GM18508 (cell line): ENCODE measurements at regions not wholly inside any gene's neighbourhood (a gene's known extent, or its start where the extent isn't known, plus 50 kb on each side); places are given as distances from the start of the nearest gene placed in this dataset.
"Not testable (repeated sequence)": the region's sequence is repeated elsewhere in the genome, so short reads cannot be mapped to it uniquely, and the experiment has no call there.

Experiments
- ATAC-seq: cut with Tn5 transposase; IDR thresholded peaks from one replicate; pipeline ENCODE4 v1.9.1; 2021; ENCODE audit warnings: moderate number of reproducible peaks; ENCODE audit not compliant: insufficient read depth, unreplicated experiment

DNA sequence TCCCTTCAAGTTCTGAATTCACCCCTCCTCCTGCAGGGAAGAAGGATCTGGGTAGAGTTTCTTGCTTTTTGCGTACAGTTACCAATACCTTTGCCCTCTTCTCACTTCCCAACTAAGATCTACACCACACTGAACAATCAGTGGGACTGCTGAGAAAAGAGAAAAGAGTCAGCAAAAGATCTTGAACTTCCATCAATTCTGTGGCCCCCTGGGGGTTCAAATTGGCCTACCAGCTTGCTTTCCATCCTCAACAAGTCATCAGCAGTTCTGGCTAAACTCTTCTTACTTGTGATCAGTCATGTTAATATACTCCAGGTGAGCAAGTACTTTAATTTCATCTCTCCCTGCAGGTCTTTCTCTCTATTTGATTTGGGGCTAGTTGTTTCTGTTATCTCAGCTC is 739.3 kb upstream of the LRRTM4 start:
- no peak for ATAC-seq

DNA sequence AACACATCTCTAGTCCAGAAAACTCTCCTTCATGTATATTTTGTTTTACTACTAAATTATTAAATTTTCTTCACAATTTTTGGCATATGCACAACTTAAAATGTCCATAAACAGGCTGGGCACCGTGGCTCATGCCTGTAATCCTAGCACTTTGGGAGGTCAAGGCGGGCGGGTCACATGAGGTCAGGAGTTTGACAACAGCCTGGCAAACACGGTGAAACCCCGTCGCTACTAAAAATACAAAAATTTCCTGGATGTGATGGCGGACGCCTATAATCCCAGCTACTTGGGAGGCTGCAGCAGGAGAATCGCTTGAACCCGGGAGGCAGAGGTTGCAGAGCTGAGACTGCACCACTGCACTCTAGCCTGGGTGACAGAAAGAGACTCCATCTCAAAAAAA is 739.9 kb upstream of the LRRTM4 start:
- not testable (repeated sequence) for ATAC-seq

DNA sequence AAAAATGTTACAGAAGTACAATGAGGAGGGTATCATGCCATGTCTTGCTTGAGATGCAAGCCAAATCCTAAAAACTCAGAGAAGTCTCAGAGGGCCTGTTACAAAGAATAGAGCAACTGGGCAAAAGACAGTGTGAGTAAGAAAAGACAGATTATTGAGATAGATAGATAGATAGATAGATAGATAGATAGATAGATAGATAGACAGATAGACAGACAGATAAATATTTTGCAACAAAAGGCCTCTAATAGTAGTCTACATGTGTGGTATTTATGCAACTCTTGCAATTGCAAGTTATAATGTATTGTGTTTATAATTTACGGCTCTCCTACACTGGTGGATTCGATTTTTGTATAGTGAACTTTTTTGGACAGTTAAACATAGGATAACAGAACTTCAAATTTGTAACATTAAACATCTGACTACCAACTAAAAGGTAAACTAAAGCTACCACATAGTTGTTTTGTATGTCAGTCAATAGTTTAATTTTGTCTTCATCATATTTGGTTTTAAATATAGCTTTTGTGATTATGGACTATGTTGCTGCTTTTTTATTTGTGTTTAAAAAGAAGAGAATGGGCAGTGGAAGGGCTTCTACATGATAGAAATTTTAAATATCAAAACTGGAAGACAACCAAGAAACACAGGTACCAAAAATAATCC is 740.7 kb upstream of the LRRTM4 start:
- ATAC-seq = no peak

DNA sequence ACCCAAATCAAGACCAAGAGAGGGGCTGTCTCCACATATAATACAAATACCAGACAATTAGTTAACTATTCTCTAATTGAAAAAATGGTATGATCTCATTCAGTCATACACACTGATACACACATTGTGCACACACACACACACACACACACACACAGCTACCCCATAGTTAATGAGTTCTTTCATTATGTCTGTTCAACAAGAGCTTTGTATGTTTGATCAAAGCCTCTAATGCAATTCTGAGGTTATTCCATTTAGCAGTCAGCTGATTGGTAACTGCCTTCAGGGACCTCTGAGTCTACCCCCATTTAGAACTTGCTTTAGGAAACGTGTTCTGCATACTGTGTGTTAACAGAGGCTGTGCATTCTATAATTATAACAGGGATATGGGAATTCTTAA is 741.4 kb upstream of the LRRTM4 start:
- ATAC-seq = no peak

DNA sequence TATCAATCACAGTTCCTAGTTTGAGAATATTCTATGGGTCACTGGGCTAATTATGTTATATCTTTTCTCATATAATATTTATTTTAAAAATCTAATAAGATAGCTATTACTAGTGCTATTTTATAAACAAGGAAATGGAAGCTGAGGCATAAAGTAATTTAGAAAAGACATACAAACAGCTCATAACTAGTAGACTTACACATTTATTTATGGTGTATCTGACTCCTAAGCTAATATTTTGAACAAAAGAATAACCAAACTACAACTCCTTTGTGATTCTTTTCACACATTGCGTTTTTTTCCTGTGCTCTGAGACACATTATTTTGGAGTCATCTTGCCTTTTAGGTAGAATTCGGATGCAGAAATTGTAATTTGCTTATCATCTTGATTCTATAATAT is 742.0 kb upstream of the LRRTM4 start:
- ATAC-seq = no peak

DNA sequence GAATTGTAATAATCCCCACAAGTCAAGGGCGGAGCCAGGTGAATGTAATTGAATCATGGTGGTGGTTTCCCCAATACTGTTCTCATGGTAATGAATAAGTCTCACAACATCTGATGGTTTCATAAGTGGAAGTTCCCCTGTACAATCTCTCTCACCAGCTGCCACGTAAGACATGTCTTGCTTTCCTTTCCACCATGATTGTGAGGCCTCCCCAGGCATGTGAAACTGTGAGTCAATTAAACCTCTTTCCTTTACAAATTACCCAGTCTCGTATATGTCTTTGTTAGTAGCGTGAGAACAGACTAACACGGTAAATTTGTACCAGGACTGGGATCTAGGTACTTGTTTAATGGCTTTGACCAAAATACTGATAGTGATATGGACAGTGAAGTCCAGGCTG is 744.3 kb upstream of the REG3G start:
- ATAC-seq = no peak

DNA sequence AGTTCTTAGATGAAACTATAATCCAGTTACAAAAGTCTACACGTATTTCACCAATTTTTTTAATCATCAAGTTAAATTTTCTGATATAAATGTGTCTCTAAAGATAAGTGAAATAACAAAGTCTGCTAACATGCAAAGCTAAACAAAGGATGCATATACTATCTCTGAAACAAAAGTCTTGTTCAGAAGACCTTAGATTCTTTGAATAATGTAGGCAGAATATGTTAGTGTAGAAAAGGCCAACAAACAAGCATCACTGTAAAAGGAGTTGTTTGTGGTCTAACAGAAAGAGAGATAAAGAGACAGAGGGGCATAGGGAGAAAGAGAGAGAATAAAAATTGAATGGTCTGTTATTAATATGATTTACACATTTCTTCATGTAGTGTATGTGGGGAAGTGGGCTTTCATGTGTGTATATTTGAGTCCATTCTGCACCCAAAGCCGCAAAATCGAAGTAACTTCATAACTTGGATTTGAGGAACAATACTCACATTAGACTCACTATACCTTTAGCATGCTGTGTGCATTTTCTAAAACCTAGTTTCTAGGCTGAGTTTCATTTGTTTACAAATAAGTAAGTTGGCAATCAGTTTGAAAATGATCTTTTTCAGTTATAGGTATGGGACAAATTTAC is 734.8 kb upstream of the REG3G start:
- ATAC-seq = no peak

DNA sequence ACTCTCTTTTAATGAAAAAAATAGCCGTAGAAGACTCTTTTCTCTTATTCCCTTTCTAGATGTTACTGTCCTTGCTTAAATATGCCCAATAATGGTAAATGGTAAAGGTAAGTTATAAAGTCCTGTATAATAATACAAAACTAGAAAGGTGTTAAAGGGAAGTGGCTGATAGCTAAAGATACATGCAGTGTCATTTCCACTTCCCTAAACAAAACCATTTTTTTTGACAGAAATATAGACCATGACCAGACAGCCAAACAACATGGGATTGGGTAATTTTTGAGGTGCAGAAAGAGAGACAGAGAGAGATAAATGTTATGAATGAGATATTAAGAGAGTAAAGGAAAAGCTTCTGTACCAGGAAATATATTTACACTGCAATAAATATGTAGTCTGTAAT is 731.7 kb upstream of the REG3G start:
- no peak for ATAC-seq

DNA sequence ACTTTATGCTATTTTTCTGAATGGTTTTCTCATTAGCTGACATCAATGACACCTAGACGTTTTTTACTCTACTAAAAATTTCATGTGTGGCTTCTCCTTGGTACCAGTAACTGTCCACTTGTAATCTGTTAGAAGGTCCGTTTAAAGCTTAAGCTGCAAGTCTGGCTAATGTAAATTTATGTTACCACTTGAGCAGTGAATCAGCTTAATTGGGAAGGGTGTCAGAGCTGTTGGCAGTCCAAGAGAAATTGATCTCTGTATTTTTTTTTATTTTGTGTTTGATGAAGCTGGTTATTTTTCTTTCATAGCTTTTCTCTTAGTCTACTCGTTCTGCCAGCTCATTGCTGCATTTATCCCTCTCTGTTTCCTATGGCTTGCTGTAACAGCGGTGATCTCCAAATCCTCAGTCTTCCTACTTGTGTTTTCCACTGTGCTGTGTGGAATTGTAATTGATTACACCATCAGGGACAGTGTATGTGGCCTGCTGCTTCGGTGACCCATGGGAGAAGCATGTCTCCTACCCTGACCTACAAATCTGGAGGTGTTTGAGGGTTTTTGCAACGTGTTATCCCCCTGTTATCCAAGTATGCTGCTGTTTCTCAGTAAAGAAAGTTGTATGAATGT is 724.2 kb upstream of the REG3G start:
- ATAC-seq = no peak

DNA sequence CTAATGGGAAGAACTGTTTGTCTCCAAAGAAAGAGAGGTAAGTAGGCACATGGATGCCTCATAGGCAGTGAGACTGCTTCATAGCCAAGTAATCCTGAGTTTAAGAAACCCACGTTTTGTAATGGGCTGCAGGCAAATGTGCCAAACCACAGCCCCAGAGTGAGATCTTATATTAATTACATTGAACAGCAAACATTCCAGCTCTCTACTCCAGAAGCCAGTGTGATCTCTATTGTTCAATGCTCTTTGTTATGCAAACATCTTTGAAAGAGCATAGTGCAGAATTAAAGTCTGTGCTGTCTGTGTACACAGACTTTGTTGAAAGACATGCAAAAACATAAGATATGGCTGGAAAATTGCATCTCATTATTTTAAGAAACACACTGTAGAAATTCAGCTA is 720.8 kb upstream of the REG3G start:
- no peak for ATAC-seq

DNA sequence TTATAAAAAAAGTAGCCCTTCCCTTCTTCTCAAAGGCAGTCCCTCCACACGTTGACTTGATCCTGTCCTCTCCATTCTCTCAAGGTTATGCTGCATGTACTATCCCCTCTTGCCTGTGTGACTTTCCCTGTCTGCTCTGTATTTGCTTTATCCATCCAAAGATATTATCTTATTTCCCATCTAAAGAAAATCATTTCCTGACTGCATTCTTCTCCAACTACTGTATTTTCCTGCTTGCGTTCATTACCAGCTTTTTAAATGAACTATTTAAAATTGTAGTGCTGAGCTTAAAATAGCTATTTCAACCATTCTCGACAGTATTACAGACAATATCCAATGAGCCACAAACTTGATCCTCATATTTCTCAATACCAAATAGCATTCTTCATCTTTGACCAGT is 716.0 kb upstream of the REG3G start:
- no peak for ATAC-seq

DNA sequence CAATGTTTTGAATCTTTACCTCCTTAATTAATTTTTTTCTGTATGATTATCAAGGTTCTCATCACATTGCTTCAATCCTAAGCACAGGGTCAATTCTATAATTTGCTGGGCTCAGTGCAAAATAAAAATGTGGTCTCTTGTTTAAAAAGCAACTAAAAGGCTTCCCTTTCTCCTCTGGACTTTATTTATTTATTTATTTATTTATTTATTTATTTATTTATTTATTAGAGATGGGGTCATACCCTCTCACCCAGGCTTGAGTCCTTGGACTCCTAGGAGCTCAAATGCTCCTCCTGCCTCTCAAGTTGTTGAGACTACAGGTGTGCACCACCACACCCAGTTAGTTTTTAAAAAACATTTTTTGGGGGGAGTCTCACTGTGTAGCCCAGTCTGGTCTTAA is 710.1 kb upstream of the REG3G start:
- no peak for ATAC-seq

DNA sequence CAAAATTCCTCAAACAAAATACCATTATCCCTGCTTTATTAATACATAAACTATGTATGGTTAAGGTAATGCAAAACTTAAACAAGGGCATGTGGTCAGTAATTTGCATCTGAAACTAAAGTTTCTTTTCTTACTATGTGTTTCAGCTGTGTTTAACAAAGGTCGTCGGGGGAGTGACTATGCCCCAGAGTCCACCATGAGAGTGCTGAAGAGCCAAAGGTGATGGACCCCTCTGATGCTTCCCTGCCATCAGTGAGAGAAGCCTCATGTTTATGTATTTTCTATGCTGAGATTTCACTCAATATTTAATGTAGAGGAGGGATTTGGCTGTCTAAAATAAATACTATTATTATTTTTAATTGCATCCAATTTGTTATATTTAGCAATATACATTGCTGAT is 707.2 kb upstream of the REG3G start:
- ATAC-seq = no peak

DNA sequence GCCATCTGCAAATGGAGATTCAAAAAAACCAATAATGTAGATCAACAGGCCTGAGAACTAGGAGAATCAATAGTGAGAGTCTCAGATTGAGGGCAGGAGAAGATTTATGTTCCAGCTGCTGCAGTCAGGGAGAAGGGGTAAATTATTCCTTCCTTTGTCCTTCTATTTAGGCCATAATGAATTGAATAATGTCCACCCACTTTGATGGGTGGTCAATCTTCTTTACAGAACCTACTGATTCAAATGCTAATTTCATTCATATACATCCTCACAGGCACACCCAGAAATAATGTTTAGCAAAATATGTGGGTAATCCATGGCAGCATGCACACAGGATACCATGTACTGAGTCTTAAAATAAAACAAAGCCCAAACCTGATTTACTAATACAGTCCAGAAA is 695.3 kb upstream of the REG3G start:
- ATAC-seq = no peak

DNA sequence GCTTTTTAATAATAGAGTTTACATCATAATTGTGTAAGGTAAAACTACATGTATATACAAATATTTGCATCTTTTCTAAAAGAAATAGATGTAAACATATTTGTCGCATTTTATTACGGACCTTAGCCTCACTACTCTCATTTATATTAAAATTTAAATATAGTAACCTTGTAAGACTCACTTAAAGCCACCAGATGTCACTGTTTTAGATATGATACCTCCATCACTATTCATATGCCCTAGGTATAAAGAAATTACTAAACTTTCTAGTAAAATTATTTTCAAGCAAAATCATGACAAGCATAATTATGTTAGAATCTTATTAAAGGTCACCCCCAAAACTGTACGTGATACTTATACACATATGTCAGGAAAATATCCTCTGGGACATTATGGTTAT is 674.3 kb upstream of the REG3G start:
- ATAC-seq = no peak

DNA sequence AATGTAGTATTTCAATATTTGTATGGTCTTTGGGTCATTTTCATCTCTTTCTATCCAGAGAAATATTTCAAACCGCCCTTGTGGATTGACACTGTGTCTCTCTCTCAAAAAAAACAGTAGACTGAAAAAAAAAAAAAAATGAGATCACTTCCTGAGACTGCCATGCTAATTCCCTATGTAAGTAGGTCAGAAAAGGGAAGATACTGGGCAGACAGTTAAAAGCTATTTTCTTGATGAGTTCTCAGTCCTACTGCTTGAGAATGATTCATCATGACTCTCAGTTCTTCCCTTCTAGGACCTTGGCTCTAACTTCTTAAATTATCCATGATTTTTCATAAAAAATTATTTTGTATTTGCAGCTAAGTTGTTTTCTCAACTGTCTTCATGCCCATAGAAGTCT is 672.3 kb upstream of the REG3G start:
- ATAC-seq = no peak

DNA sequence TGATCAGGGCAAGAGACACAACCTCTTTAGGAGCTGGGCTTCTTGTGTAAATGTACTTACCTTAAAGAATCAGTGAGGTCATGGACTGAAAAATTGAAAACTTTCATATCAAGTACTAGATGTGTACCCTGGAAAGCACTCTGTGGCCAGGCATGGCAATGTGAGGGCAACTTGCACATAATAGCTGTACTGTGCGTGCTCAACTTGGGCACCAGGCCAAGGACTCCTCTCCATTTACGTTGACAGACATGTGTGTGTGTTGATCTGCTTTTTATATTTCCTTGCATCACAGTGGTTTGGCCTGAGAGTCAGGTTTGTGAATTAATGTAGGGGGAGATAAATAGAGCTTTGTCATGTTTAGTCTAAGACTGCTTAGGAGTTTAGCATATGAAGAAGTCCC is 669.5 kb upstream of the REG3G start:
- ATAC-seq = no peak

DNA sequence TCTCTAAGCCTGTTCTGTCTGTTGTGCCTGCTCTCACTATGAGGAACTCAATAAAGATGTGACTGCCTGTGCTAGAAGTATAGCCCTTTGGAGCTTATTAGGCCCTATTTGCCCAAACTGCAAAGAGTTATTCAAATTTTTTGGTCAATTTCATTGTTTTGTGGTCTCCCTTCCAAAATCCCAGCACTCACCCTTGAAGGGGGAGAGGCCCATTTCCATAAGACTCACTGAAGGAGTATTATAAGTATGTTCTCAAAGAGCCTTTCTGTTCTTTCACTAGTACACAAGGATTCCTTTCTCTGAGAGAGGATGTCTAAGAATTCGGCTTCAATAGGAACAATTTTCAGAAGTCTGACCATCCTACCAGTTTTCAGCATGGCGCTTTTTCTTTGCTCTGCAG is 641.9 kb upstream of the REG3G start:
- no peak for ATAC-seq

DNA sequence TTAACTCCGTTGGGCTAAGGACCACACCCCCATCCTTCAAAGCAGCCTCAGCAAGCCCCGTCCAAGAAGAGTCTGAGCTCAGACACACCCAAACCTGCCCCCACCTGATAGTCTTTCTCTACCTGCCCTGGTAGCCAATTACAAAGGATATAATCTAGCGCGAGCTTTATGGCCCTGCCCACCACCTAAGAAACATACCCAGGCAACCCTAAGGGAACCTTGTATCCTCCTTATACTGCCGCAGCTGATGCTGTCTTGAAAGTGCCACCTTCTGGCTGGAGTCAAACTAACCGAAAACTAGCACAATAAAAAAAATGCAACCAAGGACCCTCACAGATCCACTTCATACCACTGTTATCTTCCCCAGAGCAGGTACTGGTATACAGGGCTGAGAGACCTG is 628.3 kb upstream of the REG3G start:
- no peak for ATAC-seq

DNA sequence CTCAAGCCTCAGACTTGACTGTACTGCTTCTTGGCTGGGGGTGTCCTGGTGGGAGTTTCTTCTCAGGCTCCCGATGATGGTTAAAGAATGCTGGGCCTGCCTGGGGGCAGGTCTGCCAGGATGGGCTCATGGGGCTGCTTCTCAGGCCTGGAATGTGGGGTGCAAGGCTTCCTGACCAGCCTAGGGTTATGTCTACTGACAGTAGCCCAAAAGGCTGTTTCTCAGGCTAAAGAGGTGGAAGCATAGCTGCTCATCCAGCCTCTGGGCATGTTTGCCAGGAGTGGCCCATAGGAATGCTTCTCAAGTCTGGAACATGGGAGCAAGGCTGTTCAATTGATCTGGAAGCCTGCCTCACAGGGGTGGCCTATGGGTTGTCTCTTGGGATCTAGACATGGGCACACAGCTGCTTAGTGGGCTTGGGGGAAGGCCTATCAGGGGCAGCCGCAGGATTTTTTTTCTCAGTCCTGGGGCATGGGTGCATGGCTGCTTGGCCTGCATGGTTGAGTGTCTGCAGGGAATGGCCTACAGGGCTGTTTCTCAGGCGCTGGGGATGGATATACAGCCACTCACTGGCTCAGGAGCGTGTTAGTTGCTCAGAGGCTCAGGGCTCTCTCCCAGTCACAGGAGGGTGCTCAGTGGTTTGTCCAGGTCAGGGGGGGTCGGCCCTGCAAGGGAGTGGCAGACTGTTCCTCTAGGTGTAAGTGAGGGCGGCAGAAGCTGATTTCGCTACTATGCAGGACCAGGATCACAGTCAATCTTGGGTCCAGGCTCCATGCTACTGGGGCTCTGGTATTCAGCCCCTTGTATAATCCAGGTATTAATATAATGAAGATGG is 617.3 kb upstream of the REG3G start:
- no peak for ATAC-seq

DNA sequence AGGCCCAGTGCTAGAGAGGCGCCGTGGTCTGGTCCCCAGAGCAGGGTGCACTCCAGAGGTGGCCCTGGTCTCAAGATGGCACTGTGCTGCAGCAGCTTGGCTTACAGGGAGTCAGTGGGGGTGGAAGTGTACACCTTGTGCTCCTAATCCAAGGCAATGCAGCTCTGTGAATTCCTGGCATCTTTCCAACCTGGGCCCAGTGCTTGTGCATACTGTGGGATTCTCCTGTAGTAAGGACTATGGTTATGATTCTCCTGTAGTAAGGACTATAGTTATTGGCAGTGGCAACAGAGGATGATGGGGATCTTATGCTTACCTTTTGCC is 616.7 kb upstream of the REG3G start:
- ATAC-seq = no peak
